ENCODE measurements at regions not wholly inside any gene's neighbourhood (a gene's known extent, or its start where the extent isn't known, plus 50 kb on each side); places are given as distances from the start of the nearest gene placed in this dataset.
"Not testable (repeated sequence)": the region's sequence is repeated elsewhere in the genome, so short reads cannot be mapped to it uniquely, and the experiment has no call there.

DNA sequence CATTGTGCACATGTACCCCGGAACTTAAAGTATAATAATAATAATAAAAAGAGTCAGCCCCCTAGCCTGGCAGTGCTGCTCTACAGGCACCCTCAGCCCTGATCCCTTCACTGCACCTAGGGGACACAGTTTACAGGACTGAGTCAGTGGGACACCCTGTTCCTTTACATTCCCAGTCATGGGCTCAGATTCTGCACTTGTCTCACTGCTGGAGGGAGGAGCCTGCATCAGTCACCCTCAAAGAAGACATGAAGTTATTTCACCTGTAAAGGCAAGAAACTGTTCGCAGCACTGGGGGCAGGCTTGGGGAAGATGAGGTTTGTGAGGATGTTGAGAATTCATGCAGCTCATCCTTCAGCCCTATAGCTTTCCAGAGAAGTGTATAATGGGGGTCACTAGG is 50.7 kb upstream of the VPREB1 start:
- Mint-ChIP-seq H3K27me3 (ENCODE audit: insufficient read depth, unreplicated experiment) (peaks cover 70% of the 10 kb centered on the region), H3K9me3 (ENCODE audit: unreplicated experiment) (peaks cover 4% of the 10 kb centered on the region), H3K4me1 (ENCODE audit: insufficient read depth, unreplicated experiment) (no peaks in the 10 kb centered on the region), H3K27ac (ENCODE audit: low read depth, unreplicated experiment) (no peak overlapping the region), H3K4me3 (ENCODE audit: unreplicated experiment) (no peak overlapping the region), H3K36me3 (ENCODE audit: insufficient read depth, unreplicated experiment) (peaks cover 6% of the 10 kb centered on the region)
- CTCF ChIA-PET = interaction anchor here (0.6 kb wide), 1 partner anchor 1007 kb away, joined by 3 read pairs; no protein-coding TSS in a partner anchor
- POLR2A ChIA-PET = no interaction called here
- BruUV-seq (replicated peaks) = no TSS peak
- no peak for DNase-seq (ENCODE audit: unreplicated experiment)
- TF ChIP-seq, protein P1, sequence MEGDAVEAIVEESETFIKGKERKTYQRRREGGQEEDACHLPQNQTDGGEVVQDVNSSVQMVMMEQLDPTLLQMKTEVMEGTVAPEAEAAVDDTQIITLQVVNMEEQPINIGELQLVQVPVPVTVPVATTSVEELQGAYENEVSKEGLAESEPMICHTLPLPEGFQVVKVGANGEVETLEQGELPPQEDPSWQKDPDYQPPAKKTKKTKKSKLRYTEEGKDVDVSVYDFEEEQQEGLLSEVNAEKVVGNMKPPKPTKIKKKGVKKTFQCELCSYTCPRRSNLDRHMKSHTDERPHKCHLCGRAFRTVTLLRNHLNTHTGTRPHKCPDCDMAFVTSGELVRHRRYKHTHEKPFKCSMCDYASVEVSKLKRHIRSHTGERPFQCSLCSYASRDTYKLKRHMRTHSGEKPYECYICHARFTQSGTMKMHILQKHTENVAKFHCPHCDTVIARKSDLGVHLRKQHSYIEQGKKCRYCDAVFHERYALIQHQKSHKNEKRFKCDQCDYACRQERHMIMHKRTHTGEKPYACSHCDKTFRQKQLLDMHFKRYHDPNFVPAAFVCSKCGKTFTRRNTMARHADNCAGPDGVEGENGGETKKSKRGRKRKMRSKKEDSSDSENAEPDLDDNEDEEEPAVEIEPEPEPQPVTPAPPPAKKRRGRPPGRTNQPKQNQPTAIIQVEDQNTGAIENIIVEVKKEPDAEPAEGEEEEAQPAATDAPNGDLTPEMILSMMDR (IDR thresholded peaks at IDR 0.05; ENCODE audit: unreplicated experiment) = no peak
- intact Hi-C loops (cut with micrococcal nuclease) = no loop called here

DNA sequence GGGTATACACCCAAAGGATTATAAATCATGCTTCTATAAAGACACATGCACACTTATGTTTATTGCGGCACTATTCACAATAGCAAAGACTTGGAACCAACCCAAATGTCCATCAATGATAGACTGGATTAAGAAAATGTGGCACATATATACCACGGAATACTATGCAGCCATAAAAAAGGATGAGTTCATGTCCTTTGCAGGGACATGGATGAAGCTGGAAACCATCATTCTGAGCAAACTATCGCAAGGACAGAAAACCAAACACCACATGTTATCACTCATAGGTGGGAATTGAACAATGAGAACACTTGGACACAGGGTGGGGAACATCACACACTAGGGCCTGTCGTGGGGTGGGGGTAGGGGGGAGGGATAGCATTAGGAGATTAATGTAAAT is 51.1 kb upstream of the VPREB1 start:
- DNase-seq (ENCODE audit: unreplicated experiment); H3K36me3 Mint-ChIP-seq (ENCODE audit: insufficient read depth, unreplicated experiment); H3K4me3 Mint-ChIP-seq (ENCODE audit: unreplicated experiment); H3K4me1 Mint-ChIP-seq (ENCODE audit: insufficient read depth, unreplicated experiment); BruUV-seq (replicated peaks); POLR2A ChIA-PET; H3K27ac Mint-ChIP-seq (ENCODE audit: low read depth, unreplicated experiment); intact Hi-C loops (cut with micrococcal nuclease); H3K9me3 Mint-ChIP-seq (ENCODE audit: unreplicated experiment): not testable (repeated sequence)
- peaks cover 70% of the 10 kb centered on the region for H3K27me3 Mint-ChIP-seq (ENCODE audit: insufficient read depth, unreplicated experiment)
- CTCF ChIA-PET = interaction anchor here (0.6 kb wide), 1 partner anchor 1007 kb away, joined by 3 read pairs; no protein-coding TSS in a partner anchor

DNA sequence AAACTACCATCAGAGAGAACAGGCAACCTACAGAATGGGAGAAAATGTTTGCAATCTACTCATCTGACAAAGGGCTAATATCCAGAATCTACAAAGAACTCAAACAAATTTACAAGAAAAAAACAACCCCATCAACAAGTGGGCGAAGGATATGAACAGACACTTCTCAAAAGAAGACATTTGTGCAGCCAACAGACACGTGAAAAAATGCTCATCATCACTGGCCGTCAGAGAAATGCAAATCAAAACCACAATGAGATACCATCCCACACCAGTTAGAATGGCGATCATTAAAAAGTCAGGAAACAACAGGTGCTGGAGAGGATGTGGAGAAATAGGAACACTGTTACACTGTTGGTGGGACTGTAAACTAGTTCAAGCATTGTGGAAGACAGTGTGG is 51.6 kb upstream of the VPREB1 start:
- CTCF ChIA-PET; POLR2A ChIA-PET; H3K4me3 Mint-ChIP-seq (ENCODE audit: unreplicated experiment); H3K36me3 Mint-ChIP-seq (ENCODE audit: insufficient read depth, unreplicated experiment); H3K4me1 Mint-ChIP-seq (ENCODE audit: insufficient read depth, unreplicated experiment); intact Hi-C loops (cut with micrococcal nuclease); BruUV-seq (replicated peaks); DNase-seq (ENCODE audit: unreplicated experiment); H3K27ac Mint-ChIP-seq (ENCODE audit: low read depth, unreplicated experiment); H3K9me3 Mint-ChIP-seq (ENCODE audit: unreplicated experiment): not testable (repeated sequence)
- H3K27me3 Mint-ChIP-seq (ENCODE audit: insufficient read depth, unreplicated experiment) = peaks cover 65% of the 10 kb centered on the region

DNA sequence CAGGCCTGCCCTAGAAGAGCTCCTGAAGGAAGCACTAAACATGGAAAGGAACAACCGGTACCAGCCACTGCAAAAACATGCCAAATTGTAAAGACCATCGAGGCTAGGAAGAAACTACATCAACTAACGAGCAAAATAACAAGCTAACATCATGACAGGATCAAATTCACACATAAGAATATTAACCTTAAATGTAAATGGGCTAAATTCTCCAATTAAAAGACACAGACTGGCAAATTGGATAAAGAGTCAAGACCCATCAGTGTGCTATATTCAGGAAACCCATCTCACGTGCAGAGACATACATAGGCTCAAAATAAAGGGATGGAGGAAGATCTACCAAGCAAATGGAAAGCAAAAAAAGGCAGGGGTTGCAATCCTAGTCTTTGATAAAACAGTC is 54.8 kb upstream of the VPREB1 start:
- H3K36me3 Mint-ChIP-seq (ENCODE audit: insufficient read depth, unreplicated experiment); POLR2A ChIA-PET; BruUV-seq (replicated peaks); H3K9me3 Mint-ChIP-seq (ENCODE audit: unreplicated experiment); intact Hi-C loops (cut with micrococcal nuclease); H3K4me3 Mint-ChIP-seq (ENCODE audit: unreplicated experiment); H3K4me1 Mint-ChIP-seq (ENCODE audit: insufficient read depth, unreplicated experiment); DNase-seq (ENCODE audit: unreplicated experiment); CTCF ChIA-PET; H3K27ac Mint-ChIP-seq (ENCODE audit: low read depth, unreplicated experiment): not testable (repeated sequence)
- peaks cover 73% of the 10 kb centered on the region for H3K27me3 Mint-ChIP-seq (ENCODE audit: insufficient read depth, unreplicated experiment)

DNA sequence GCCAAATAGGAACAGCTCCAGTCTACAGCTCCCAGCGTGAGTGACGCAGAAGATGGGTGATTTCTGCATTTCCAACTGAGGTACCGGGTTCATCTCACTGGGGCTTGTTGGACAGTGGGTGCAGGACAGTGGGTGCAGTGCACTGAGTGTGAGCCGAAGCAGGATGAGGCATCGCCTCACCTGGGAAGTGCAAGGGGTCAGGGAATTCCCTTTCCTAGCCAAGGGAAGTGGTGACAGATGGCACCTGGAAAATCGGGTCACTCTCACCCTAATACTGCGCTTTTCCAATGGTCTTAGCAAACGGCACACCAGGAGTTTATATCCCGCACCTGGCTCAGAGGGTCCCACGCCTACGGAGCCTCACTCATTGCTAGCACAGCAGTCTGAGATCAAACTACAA is 56.7 kb upstream of the VPREB1 start:
- H3K9me3 Mint-ChIP-seq (ENCODE audit: unreplicated experiment); H3K36me3 Mint-ChIP-seq (ENCODE audit: insufficient read depth, unreplicated experiment); H3K4me3 Mint-ChIP-seq (ENCODE audit: unreplicated experiment); H3K27ac Mint-ChIP-seq (ENCODE audit: low read depth, unreplicated experiment); H3K4me1 Mint-ChIP-seq (ENCODE audit: insufficient read depth, unreplicated experiment); BruUV-seq (replicated peaks); POLR2A ChIA-PET; DNase-seq (ENCODE audit: unreplicated experiment); intact Hi-C loops (cut with micrococcal nuclease): not testable (repeated sequence)
- peaks cover 91% of the 10 kb centered on the region for H3K27me3 Mint-ChIP-seq (ENCODE audit: insufficient read depth, unreplicated experiment)
- CTCF ChIA-PET = interaction anchor here (0.7 to 0.9 kb wide), 2 partner anchors 13 to 20 kb away, joined by 3 read pairs; no protein-coding TSS in a partner anchor

DNA sequence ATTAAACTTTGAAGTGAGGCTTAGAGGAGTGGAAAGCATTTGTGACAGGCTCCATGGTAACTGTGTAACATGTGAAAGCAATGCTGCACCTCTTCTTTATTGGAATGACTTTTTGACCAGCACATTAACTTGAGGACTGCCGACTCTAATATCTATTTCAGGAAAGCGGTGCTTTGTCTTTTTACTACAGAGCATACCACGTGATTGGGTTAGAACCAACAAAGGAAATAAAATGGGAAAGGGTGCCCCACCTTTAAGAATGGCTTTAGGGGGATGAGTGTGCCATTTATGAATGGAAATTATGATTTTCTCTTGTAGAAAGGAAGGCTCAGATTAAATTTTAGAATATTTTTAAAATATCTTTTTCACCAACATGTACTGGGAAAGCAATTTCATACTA is 57.3 kb upstream of the VPREB1 start:
- Mint-ChIP-seq H3K27me3 (ENCODE audit: insufficient read depth, unreplicated experiment) (peaks cover 93% of the 10 kb centered on the region), H3K36me3 (ENCODE audit: insufficient read depth, unreplicated experiment) (no peaks in the 10 kb centered on the region), H3K4me1 (ENCODE audit: insufficient read depth, unreplicated experiment) (no peaks in the 10 kb centered on the region), H3K9me3 (ENCODE audit: unreplicated experiment) (peaks cover 7% of the 10 kb centered on the region), H3K27ac (ENCODE audit: low read depth, unreplicated experiment) (no peak overlapping the region), H3K4me3 (ENCODE audit: unreplicated experiment) (no peak overlapping the region)
- BruUV-seq (replicated peaks) = no TSS peak
- ChIA-PET POLR2A (no interaction called here), CTCF (interaction anchor here (0.9 kb wide), 1 partner anchor 14 kb away, joined by 3 read pairs; no protein-coding TSS in a partner anchor)
- TF ChIP-seq, protein P1 (IDR thresholded peaks at IDR 0.05; ENCODE audit: unreplicated experiment) = no peak
- no peak for DNase-seq (ENCODE audit: unreplicated experiment)
- intact Hi-C loops (cut with micrococcal nuclease) = no loop called here

Measured in MCF 10A (cell line).